Hepatic stellate cell (primary cell): ENCODE measurements at regions not wholly inside any gene's neighbourhood (a gene's known extent, or its start where the extent isn't known, plus 50 kb on each side); places are given as distances from the start of the nearest gene placed in this dataset.
"Not testable (repeated sequence)": the region's sequence is repeated elsewhere in the genome, so short reads cannot be mapped to it uniquely, and the experiment has no call there.

ENCODE experiments used
- DNase-seq: peaks from one replicate; pipeline ENCODE4 v3.0.0; 2011; ENCODE audit warnings: low spot score

GRCh38 chr16:17939723-17940122, 396.8 kb downstream of the NPIPA8 start:
- DNase-seq, result no peak

GRCh38 chr16:17939122-17939536, 397.4 kb downstream of the NPIPA8 start:
- no peak for DNase-seq

GRCh38 chr16:17938546-17938945, 398.0 kb downstream of the NPIPA8 start:
- no peak for DNase-seq

GRCh38 chr16:17936766-17937402, 399.7 kb downstream of the NPIPA8 start:
- DNase-seq, result no peak

- DNase-seq, result no peak
Measured at GRCh38 chr16:17930280-17930679, 406.3 kb downstream of the NPIPA8 start.

- no peak for DNase-seq
Measured at GRCh38 chr16:17926866-17927399, 409.6 kb downstream of the NPIPA8 start.

- DNase-seq, result no peak
Measured at GRCh38 chr16:17926461-17926860, 410.1 kb downstream of the NPIPA8 start.

GRCh38 chr16:17925761-17926160, 410.8 kb downstream of the NPIPA8 start:
- no peak for DNase-seq

- no peak for DNase-seq
Measured at GRCh38 chr16:17921357-17921978, 415.1 kb downstream of the NPIPA8 start.

GRCh38 chr16:17917316-17918019, 419.1 kb downstream of the NPIPA8 start:
- no peak for DNase-seq

GRCh38 chr16:17915791-17916190, 420.7 kb downstream of the NPIPA8 start:
- no peak for DNase-seq

- no peak for DNase-seq
Measured at GRCh38 chr16:17914168-17914567, 422.4 kb downstream of the NPIPA8 start.

GRCh38 chr16:17911578-17911977, 425.0 kb downstream of the NPIPA8 start:
- DNase-seq, result not testable (repeated sequence)

- DNase-seq, result not testable (repeated sequence)
Measured at GRCh38 chr16:17906626-17907025, 429.9 kb downstream of the NPIPA8 start.

- no peak for DNase-seq
Measured at GRCh38 chr16:17901309-17901708, 430.5 kb upstream of the XYLT1 start.

GRCh38 chr16:17899141-17899540, 428.4 kb upstream of the XYLT1 start:
- no peak for DNase-seq

- no peak for DNase-seq
Measured at GRCh38 chr16:17887963-17888362, 417.2 kb upstream of the XYLT1 start.

GRCh38 chr16:17885659-17886207, 415.0 kb upstream of the XYLT1 start:
- DNase-seq, result no peak

GRCh38 chr16:17877821-17878360, 407.1 kb upstream of the XYLT1 start:
- no peak for DNase-seq

- no peak for DNase-seq
Measured at GRCh38 chr16:17866996-17867395, 396.2 kb upstream of the XYLT1 start.

- DNase-seq, result no peak
Measured at GRCh38 chr16:17861981-17862479, 391.3 kb upstream of the XYLT1 start.

GRCh38 chr16:17858061-17858460, 387.3 kb upstream of the XYLT1 start:
- DNase-seq, result no peak
